IPS-18c (cell line): ENCODE measurements at regions not wholly inside any gene's neighbourhood (a gene's known extent, or its start where the extent isn't known, plus 50 kb on each side); places are given as distances from the start of the nearest gene placed in this dataset.
"Not testable (repeated sequence)": the region's sequence is repeated elsewhere in the genome, so short reads cannot be mapped to it uniquely, and the experiment has no call there.

ENCODE experiments used
- H3K4me3 ChIP-seq: 2 replicates; pipeline ENCODE4 v1.7.0; 2013; ENCODE audit warnings: low read depth, mild to moderate bottlenecking, low read length, moderate library complexity; ENCODE audit not compliant: insufficient read depth
- H3K9me3 ChIP-seq: one replicate; pipeline ENCODE4 v1.6.1; 2013; ENCODE audit warnings: mild to moderate bottlenecking, low read length, moderate library complexity; ENCODE audit not compliant: control insufficient read depth, insufficient read depth

DNA sequence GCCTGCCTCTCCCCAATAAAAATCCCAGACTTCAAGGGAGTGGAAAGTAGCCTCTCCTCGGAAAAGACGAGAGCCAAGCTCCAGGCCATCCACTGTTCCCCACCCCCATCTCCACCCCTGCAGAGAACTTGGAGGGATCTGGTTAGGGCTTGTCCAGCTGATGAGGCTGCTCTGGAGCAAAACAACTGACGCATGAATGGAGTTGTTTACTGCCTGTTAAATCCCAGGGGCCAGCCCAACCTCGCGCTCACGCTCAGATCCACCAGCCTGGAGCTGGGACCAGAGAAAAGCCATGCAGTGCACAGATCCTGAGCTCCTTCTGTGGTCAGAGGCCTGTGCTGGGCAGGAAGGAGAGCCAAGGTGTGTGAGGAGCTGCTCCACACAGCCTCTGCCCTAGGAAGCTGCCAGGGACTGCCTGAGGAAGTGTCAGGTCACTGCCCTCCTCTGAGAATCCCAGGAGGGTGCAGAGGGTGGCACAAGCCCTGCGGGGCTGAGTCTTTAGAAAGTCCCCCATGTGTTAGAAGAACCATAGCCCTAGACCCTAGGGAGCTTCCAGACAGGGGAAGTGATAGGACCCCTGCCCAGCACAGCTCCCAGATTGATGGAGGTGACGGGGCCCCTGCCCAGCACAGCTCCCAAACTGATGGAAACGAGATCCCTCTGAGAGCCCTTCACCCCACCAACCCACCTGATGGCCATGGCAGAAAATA is 109.0 kb upstream of the IPO9 start:
- no peak overlapping the region for H3K4me3 ChIP-seq
- H3K9me3 ChIP-seq = peaks cover 2% of the 10 kb centered on the region

DNA sequence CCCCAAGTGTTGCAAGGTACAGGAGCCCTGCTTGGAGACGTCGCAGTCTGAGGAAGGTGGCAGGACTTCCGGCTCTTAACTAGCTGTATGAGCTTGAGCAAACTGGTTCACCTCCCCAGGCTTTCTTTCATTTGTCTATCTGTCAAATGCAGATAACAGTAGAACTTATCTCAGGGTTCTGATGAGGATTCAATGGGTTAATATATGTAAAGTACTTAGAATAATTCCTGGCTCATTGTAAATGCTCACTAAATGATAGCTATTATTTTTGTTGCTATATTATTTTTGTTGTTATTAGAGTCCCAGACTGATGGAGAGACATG is 108.5 kb upstream of the IPO9 start:
- H3K4me3 ChIP-seq = no peak overlapping the region
- H3K9me3 ChIP-seq = peaks cover 2% of the 10 kb centered on the region

DNA sequence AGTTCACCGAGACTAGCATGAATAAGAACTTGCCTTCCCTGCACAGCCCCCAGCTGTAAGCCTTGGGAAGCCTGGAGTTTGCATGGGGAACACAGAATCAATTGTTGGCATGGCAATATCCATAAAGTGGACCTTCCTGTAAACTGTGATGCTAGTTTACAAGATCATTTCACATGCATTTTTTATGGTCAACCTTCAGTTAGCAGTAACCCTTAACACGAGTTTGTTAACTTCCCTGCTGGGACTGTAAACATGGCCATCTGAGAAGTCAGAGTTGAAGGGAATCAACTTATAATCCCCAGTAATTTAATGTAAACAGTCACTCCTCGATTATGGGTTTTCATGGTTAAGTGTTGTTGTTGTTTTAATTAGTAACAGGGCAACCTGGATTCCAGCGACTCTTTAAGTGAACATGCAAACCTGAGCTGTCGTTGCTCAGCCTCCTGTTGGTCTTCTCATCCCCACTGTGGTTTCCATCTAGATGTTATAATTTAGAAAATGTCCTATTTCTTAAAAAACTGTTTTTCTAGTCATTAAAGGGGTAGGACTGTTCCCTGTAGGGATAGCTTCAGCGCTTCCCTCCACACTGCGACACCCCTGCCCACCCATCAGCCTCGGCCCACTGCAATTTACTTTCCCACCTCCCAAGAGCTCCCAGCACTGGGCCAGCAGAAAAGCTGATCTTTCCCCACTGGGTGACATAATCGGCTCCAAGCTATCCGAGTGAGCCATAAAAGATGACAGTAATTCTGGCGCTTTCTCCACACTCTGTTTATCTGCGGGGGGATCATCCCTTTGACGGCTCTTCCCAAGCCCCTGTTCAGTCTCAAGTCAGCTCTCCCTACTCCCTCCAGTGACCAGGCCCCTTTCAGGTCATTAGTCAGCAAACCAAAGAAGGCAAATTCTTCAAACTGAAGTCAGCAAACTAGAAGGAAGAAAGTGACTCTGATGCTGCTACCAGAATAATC is 107.6 kb upstream of the IPO9 start:
- Histone ChIP-seq H3K4me3 (no peak overlapping the region), H3K9me3 (peaks cover 2% of the 10 kb centered on the region)

DNA sequence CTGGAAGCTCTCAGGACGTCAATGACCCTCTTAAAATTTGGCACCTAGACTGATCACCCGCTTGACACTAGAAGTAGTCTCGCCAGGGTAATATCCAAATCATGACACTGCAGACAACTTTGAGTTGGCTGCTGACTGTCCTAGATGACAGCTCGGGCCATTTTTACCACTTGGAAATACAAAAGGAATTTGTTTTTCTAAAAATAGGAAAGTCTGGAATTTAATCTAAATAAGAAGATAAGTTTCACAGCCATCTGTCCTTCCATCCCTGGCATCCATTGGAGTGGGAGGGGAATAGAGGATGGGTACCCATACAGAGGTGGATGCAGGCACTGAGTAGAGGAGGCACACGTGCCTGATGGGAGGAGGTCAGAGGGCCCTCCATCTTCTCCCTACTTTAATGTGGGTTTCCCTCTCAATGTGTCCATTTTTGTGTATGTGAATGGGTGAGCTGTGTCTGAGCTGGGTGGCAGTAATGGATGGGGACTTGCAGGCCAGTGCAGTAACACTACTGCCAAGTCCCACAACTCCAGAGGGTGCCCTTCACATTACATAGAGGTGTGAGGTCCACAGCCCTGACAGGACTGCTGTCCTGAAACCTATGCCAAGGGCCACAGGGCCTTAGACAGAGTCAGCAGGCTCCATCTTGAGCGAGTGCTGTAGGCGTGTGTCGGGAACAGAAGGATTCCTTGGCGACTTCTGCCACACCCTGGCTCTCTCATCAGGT is 104.8 kb upstream of the IPO9 start:
- Histone ChIP-seq H3K9me3 (peaks cover 2% of the 10 kb centered on the region), H3K4me3 (no peak overlapping the region)

DNA sequence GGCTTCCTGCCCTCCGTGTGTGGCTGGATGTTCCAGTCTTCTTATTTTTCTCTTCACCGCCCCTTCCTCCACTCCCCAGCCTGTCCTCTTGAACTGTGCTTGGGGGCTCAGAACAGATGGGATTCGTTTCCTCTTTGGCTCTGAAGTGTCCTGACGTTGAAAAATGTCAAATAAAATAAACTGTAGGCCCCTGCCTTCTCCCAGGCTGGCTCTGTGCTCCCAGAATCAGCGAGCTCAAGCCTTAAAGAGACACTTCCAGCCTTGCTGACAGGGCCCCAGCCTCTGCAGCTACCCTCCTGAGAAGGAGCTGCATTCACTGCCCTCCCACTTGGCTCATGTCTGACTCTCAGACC is 104.2 kb upstream of the IPO9 start:
- Histone ChIP-seq H3K9me3 (peaks cover 2% of the 10 kb centered on the region), H3K4me3 (no peak overlapping the region)

DNA sequence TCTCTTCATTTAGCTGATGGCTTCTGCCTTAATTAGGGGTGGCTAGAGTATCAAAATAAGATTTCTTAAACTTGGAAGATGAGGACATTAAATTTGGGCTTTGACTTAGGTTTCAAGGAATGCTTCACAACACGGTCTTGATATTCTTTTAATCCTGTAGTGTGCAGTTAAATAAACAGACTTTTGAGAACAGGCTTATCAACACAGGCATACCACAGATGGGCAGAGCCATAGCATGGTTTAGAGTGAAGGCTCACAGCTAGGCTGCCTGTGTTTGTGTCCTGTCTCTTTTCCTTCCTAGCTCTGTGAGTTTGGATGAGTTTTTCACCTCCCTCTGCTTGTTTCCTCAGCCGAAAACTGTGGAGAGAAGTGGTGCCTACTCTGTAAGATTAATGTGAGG is 102.3 kb upstream of the IPO9 start:
- peaks cover 2% of the 10 kb centered on the region for H3K9me3 ChIP-seq
- no peak overlapping the region for H3K4me3 ChIP-seq

DNA sequence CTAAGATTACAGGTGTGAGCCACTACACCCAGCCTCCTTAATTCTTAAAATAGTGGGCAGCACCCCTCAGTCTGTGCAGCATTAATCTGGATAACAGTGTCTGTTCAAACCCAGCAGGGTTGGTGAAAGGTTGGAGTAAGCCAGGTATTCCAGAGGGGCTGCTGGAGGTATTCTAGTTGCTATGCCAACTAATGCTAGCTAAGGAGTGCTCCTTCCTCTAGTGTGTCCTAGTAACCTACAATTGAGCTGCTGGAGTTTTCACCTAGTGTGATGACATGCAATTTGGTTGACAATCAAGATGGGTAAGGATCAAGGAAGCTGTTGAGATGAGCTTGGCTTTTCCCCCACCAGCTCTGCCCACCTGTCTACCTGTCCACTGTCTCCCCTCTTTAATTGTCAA is 100.2 kb upstream of the IPO9 start:
- Histone ChIP-seq H3K4me3 (no peak overlapping the region), H3K9me3 (peaks cover 2% of the 10 kb centered on the region)

DNA sequence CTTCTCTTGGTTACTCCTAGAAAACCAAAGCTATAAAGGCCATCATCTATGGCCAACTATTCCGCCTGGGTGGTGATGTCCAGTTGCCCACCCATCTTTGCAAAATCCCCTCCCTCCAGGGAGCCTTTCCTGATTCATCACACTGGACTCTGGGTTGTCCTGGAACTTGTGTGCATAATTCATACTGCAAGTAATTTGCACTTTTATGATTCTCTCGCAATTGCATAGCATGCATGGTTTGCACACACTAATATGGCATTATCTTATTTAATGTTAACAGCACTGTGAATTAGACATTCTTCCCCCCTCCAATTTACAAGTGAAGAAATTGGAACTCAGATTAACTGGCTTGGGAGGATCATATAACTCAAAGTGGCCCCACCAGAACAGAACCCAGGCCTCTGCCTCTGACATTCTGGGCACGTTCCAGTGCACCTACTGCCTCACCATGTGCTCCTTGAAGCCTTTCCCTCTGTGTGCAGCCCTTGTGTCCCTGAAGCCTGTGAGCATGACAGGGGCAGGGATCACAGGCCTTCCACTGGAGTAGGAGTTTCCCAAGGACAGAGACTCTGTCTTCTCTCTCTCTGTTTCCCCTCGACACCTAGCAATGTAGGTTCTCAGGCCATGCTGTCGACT is 98.9 kb upstream of the IPO9 start:
- H3K4me3 ChIP-seq = no peak overlapping the region
- no peaks in the 10 kb centered on the region for H3K9me3 ChIP-seq

DNA sequence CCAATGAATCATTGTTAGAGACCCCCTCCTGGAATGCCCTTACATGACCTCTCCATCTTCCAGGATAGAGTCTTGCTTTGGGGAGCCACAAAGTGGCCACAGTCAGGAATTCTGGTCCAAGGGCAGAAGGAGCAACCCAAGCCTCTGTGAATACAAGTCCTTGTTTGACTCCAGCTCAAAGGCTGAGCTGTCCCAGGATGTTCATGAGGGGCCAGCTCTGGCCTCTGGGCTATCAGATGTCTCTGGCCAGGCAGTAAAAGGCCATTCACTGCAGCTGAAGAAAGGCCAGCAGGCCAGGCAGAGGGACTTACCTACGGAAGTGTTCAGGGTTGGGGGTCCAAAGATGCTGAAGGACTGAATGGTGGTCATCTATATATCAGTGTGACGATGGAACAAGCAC is 98.3 kb upstream of the IPO9 start:
- Histone ChIP-seq H3K9me3 (no peaks in the 10 kb centered on the region), H3K4me3 (no peak overlapping the region)

DNA sequence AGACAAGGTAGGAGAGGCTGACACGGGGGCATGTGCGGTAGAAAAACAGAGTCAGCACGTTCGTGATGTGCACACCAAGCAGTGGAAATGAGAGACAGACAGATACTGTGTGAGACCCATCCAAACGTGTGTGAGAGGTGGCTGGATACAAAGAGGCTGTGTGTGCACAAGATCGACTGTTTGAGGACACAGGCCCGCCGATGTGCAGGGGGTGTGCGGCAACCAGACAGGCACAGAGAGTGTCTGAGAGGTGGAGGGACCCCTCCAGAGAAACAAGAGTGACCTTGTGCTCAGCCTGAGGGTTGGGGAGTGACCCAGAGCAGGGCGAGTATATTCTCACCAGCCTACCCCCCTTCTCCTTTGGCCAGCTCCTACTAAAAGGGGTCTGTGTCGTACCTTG is 97.8 kb upstream of the IPO9 start:
- Histone ChIP-seq H3K9me3 (no peaks in the 10 kb centered on the region), H3K4me3 (no peak overlapping the region)

DNA sequence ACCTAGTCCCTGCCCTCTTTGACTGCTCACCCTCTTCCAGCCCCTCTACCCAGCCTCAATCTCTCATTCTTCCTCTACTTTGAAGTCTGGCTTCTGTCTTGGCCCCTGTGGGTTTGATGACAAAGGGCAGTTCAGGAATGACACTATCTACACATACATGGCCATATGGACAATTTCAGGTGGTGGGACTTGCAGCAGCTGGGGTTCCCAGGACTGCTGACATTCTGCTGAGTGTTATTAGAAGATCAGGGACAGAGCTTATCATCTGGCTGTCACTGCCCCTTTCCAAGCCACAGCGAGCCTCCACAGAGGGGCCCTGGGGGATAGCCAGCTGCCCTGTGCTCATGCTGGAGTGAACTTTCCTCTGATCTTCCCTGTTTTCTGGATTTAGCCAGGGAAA is 97.4 kb upstream of the IPO9 start:
- H3K4me3 ChIP-seq = no peak overlapping the region
- H3K9me3 ChIP-seq = no peaks in the 10 kb centered on the region

DNA sequence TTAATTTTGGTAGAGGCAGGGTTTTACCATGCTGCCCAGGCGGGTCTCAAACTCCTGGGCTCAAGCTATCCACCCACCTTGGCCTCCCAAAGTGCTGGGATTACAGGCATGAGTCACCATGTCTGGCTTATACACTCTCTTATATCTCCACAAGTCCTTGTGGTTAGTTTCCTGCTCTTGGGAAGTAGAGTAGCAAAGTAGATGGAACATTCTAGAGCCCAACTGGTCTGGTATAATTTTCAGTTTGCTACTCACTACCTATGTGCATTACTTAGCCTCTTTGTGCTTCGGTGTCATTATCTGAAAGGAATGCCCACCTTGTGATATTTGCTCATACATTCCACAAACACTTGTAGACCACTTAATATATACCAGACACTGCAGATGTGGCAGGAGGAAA is 96.6 kb upstream of the IPO9 start:
- H3K9me3 ChIP-seq = no peaks in the 10 kb centered on the region
- H3K4me3 ChIP-seq = no peak overlapping the region

DNA sequence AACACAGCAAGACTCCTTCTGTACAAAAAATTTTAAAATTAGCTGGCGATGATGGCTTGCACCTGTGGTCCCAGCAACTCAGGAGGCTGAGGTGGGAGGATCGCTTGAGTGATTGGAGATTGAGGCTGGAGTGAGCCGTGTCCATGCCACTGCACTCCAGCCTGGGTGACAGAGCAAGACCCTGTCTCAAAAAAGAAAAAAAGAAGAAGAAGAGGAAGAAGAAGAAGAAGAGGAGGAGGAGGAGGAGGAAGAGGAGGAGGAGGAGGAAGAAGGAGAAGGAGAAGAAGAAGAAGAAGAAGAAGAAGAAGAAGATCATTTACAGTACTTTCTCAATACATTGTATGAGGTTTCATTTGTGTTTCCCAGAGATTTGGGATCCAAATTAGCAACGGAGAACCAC is 94.7 kb upstream of the IPO9 start:
- not testable (repeated sequence) for H3K9me3 ChIP-seq, H3K4me3 ChIP-seq

DNA sequence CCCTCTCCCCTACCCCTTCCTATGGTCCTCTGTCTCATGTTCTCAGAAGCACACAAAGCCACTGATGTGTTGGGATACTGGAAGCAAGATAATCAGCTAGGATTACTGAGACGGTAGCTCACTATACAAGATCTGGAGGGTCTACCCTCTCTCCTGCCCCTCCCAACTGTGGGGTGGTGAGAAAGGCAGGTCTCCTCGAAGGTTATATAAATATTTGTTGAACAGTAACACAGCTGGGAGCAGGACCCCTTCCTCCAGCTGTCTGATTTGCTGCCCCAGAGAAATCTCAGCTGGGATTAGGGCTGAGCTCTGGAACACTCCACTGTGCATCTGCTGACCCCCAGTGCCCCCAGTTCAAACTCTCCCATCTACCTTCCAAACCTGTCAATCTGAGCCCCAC is 94.2 kb upstream of the IPO9 start:
- H3K9me3 ChIP-seq = no peaks in the 10 kb centered on the region
- H3K4me3 ChIP-seq = no peak overlapping the region

DNA sequence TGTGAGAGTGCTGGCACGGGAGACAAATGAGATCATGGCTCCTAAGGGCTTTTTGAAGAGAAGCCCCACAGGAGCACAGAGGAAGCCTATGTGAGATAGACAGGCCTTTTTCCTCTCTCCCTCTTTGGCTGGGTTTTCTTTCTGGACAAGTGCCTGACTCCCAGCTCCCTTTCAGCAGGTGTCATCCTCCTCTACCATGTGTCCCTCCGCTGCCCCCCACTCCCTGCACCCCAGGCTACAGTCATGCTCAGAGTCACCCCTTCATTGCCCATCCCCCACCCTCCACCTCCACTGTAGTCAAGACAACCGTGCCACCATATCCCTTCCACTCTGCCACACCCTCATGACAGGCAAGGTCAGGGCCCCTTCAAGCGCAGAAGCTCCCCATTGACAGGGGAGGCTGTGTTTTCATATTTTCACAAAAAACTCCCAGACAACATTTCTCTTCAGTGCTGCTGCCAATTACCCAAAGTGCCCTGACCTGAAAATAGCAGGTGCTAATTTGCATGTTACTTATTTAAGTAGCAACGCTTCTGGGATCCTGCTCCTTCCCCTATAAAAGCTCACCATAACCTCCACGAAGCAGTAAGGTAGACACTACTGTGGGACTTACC is 92.1 kb upstream of the IPO9 start:
- Histone ChIP-seq H3K4me3 (no peak overlapping the region; the same call in 1 of the 2 replicates), H3K9me3 (no peaks in the 10 kb centered on the region)

DNA sequence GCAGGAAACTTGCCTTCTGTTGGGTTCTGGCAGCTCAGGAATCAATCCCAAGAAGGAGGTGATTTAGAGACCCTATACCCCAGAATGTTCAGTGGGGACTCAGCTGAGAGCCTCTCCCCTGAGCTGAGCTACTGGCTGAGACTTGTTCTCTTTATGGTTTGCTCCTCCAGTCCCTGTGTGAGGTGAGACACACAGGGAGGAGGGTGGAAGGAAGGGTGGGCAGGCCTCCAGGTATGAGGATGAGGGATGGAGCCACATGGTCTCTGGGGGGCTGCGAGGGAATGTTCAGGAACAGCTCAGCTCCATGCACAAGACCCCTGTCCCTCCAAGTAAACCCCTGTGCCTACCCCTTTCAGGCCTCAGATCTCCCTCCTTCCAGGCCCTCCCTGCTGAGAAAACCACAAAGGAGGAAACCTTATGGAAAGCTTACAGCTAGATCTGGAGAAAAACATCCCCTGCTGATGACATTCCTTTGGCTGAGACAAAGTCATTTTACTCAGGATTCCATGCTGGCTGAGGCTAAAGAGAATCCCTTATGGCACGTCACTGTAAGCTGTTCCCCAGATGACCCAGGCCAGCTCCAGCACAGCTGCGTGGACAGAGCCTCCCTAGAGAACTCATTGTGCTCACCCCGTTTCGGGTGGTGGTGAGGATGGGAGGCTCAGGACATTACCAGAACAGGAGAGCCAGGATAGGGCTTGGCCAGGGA is 91.5 kb upstream of the IPO9 start:
- H3K9me3 ChIP-seq = no peaks in the 10 kb centered on the region
- no peak overlapping the region; the same call in 1 of the 2 replicates for H3K4me3 ChIP-seq

DNA sequence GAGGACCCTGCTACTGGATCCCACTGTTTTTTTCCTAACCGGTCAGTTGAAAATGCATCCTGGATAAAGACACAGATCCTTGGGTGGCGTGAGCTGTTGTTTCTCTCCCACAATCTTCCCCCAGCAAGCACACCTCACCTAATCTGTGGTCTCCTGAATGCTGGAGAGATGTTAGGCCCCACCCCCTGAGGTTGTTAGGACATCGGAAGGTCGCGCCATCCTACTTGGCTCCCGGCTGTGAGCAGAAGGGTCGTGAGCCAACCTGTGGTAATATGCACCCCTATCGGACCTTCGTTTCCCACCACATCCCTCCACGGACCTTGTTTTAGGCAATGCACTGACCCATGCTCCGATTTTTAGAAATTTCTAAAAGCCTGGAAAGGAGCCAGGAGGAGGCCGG is 89.9 kb upstream of the IPO9 start:
- H3K9me3 ChIP-seq = no peaks in the 10 kb centered on the region
- H3K4me3 ChIP-seq = peak overlapping the region; percentile 84
